Skeletal muscle satellite cell (primary cell): ENCODE measurements at regions not wholly inside any gene's neighbourhood (a gene's known extent, or its start where the extent isn't known, plus 50 kb on each side); places are given as distances from the start of the nearest gene placed in this dataset.

Source experiments
- H3K27me3 ChIP-seq: 2 replicates; pipeline ENCODE4 v1.7.0; 2013; ENCODE audit warnings: low read length; ENCODE audit not compliant: control insufficient read depth, insufficient read depth
- H3K36me3 ChIP-seq: 2 replicates; pipeline ENCODE4 v1.7.0; 2013; ENCODE audit warnings: mild to moderate bottlenecking, control low read depth, low read length; ENCODE audit not compliant: insufficient read depth
- H3K4me1 ChIP-seq: 2 replicates; pipeline ENCODE4 v1.7.0; 2013; ENCODE audit warnings: low read length; ENCODE audit not compliant: control insufficient read depth, insufficient read depth
- H3K4me2 ChIP-seq: 2 replicates; pipeline ENCODE4 v1.7.0; 2013; ENCODE audit warnings: mild to moderate bottlenecking, low read length
- H3K4me3 ChIP-seq: 2 replicates; pipeline ENCODE4 v1.7.0; 2013; ENCODE audit warnings: low read length
- H3K9ac ChIP-seq: 2 replicates; pipeline ENCODE4 v1.7.0; 2013; ENCODE audit warnings: mild to moderate bottlenecking, low read depth, low read length, moderate library complexity
- H3K9me3 ChIP-seq: replicated peaks from 2 replicates; pipeline ENCODE4 v1.7.0; 2013; ENCODE audit warnings: mild to moderate bottlenecking, control low read depth, low read length

DNA sequence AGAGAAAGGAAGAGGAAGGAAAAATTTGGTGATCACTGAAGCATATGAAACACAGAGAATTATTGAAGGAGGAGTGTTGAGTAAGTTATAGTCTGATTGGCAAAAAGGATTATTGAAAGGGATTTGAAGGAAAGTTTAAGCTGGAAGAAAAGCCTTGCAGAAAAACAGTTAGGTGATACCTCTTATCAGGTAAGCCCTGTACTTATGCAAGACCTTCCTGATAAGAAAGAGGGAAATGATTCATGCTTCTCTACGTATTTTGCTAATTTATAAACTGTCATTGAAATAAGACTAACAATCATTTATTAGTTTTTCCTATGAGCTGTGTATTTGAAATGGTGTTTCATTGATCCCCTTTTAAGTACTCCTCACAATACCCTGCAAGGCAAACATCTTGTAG, 793.9 kb upstream of the NRXN1 start:
- Histone ChIP-seq H3K36me3 (no peaks in the 10 kb centered on the region), H3K27me3 (no peaks in the 10 kb centered on the region), H3K9me3 (no peaks in the 10 kb centered on the region), H3K4me3 (no peak overlapping the region), H3K4me2 (no peak overlapping the region), H3K4me1 (no peaks in the 10 kb centered on the region), H3K9ac (no peak overlapping the region)

DNA sequence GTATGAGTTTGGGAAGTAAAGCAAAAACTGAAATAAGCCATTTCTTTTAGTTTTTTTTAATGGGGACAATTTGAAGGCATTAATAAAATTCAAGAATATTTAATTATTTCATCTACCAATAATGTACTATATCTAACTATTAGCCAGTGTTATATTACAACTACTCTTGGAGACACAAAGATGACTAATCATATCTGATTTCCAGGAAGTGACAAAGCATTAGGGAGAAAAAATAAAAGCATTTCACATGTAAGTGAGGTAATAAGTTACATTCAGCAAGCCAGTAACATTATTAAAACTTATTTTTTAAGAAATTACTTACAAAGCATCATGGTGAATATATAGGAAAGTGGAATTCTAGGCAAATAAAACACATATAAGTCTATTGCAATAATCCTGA, 781.3 kb upstream of the NRXN1 start:
- no peak overlapping the region for H3K9ac ChIP-seq
- no peak overlapping the region for H3K4me3 ChIP-seq

GRCh38 chr2:51812138-51812866, 780.4 kb upstream of the NRXN1 start:
- H3K4me2 ChIP-seq: peak overlapping the region; percentile 45
- H3K27me3 ChIP-seq: no peaks in the 10 kb centered on the region
- H3K36me3 ChIP-seq: no peaks in the 10 kb centered on the region
- H3K9me3 ChIP-seq: no peaks in the 10 kb centered on the region
- H3K9ac ChIP-seq: no peak overlapping the region
- peaks cover 21% of the 10 kb centered on the region for H3K4me1 ChIP-seq
- H3K4me3 ChIP-seq: no peak overlapping the region

More for the DNA sequence above, 781.3 kb upstream of the NRXN1 start:
- Histone ChIP-seq H3K27me3 (no peaks in the 10 kb centered on the region), H3K36me3 (no peaks in the 10 kb centered on the region), H3K4me1 (peaks cover 21% of the 10 kb centered on the region), H3K9me3 (no peaks in the 10 kb centered on the region), H3K4me2 (peak overlapping the region; percentile 45)

GRCh38 chr2:51810197-51810596, 778.3 kb upstream of the NRXN1 start:
- Histone ChIP-seq H3K36me3 (no peaks in the 10 kb centered on the region), H3K4me2 (no peak overlapping the region), H3K9me3 (no peaks in the 10 kb centered on the region), H3K4me3 (no peak overlapping the region), H3K27me3 (no peaks in the 10 kb centered on the region), H3K9ac (no peak overlapping the region), H3K4me1 (peaks cover 21% of the 10 kb centered on the region)

DNA sequence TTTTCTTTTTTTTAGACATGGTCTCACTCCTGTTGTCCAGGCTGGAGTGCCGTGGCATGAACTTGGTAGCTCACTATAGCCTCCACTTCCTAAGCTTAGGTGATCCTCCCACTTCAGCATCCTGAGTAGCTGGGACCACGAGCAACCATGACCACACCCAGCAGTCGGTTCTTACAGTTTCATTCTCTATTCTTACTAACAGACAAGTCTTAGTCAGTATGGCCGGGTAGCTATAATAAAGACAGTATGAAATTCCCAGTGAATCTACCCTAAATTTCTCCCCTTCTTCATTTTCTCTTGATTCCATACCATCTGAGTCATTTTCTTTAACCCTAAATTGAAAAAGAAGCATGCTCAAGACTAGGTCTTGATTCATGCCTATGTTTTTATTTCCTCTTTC, 775.3 kb upstream of the NRXN1 start:
- peaks cover 5% of the 10 kb centered on the region for H3K4me1 ChIP-seq
- no peak overlapping the region for H3K4me3 ChIP-seq
- no peak overlapping the region for H3K9ac ChIP-seq
- no peak overlapping the region for H3K4me2 ChIP-seq
- H3K36me3 ChIP-seq: no peaks in the 10 kb centered on the region
- H3K27me3 ChIP-seq: no peaks in the 10 kb centered on the region
- H3K9me3 ChIP-seq: no peaks in the 10 kb centered on the region

- H3K27me3 ChIP-seq: no peaks in the 10 kb centered on the region
- no peaks in the 10 kb centered on the region for H3K36me3 ChIP-seq
- no peak overlapping the region for H3K4me2 ChIP-seq
- no peak overlapping the region for H3K4me3 ChIP-seq
- peaks cover 6% of the 10 kb centered on the region for H3K9me3 ChIP-seq
- H3K9ac ChIP-seq: no peak overlapping the region
- no peaks in the 10 kb centered on the region for H3K4me1 ChIP-seq
Measured at GRCh38 chr2:51795248-51795888, 763.4 kb upstream of the NRXN1 start.

DNA sequence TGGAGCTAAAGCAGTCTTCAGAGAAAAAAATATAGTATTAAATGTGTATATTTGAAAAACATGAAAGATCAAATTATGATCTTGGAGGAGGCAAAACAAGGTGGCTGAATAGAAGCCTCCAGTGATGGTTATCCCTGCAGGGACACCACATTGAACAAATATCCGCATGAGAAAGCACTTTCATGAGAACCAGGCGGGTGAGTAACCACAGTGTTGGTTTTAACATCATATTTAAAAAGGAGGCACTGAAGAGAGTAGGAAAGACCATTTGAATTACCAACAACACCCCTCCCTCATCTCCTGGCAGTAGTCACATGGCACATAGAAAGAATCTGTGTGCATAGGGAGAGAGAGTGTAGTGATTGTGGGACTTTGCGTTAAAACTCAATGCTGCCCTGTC, 759.6 kb upstream of the NRXN1 start:
- H3K4me1 ChIP-seq: no peaks in the 10 kb centered on the region
- no peak overlapping the region for H3K9ac ChIP-seq

GRCh38 chr2:51790854-51791253, 758.9 kb upstream of the NRXN1 start:
- no peak overlapping the region for H3K4me3 ChIP-seq
- H3K36me3 ChIP-seq: no peaks in the 10 kb centered on the region
- no peaks in the 10 kb centered on the region for H3K27me3 ChIP-seq
- H3K9me3 ChIP-seq: peaks cover 6% of the 10 kb centered on the region
- H3K4me2 ChIP-seq: no peak overlapping the region
- H3K4me1 ChIP-seq: no peaks in the 10 kb centered on the region
- no peak overlapping the region for H3K9ac ChIP-seq

More for the DNA sequence above, 759.6 kb upstream of the NRXN1 start:
- Histone ChIP-seq H3K4me2 (no peak overlapping the region), H3K27me3 (no peaks in the 10 kb centered on the region), H3K36me3 (no peaks in the 10 kb centered on the region), H3K9me3 (peaks cover 6% of the 10 kb centered on the region), H3K4me3 (no peak overlapping the region)

- no peaks in the 10 kb centered on the region for H3K27me3 ChIP-seq
- no peaks in the 10 kb centered on the region for H3K4me1 ChIP-seq
- no peak overlapping the region for H3K9ac ChIP-seq
- H3K9me3 ChIP-seq: peaks cover 6% of the 10 kb centered on the region
- H3K4me2 ChIP-seq: no peak overlapping the region
- H3K36me3 ChIP-seq: no peaks in the 10 kb centered on the region
- no peak overlapping the region for H3K4me3 ChIP-seq
Measured at GRCh38 chr2:51789918-51790317, 758.0 kb upstream of the NRXN1 start.

DNA sequence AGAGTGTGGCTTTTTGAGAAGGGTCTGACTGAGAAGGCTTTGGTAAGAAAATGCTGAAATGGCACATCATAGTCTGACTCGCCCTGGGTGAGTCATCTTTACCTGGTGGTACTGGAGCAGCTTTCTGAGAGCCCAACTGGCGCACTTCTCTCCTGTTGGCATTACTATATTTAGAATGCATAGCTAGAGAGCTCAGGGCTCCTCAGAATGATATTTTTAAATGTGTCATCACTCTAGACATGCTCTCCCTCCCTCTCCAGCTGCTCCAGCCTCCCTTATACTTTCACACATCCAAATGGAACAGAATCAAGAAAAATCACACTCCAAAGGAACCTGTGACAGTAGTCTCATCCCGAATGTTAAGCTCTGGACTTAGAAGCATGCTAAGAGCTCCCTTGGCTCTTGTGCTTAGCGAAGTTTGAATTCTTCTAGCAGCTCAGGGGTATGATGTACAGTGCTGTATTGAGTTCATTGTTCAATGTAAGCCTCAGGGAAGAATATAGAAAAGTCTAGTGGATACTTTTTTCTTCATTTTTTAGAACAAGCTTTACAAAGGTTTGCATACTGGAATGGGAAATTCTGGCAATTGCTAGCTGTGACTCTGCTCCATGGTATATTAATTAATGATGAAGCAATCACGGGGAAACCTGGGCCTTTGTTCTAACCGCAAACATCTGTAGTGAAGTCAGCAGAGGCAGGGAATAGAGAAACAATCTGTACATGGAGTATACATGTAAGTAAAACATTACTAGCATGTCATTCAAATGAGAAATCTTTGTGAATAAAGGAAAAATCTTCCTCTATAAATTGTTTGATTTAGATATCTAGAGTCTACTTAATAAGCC, 751.2 kb upstream of the NRXN1 start:
- Histone ChIP-seq H3K9ac (no peak overlapping the region), H3K4me2 (no peak overlapping the region), H3K4me3 (no peak overlapping the region), H3K4me1 (no peaks in the 10 kb centered on the region), H3K27me3 (no peaks in the 10 kb centered on the region), H3K36me3 (no peaks in the 10 kb centered on the region), H3K9me3 (no peaks in the 10 kb centered on the region)

- Histone ChIP-seq H3K9ac (no peak overlapping the region), H3K27me3 (no peaks in the 10 kb centered on the region), H3K9me3 (no peaks in the 10 kb centered on the region), H3K4me3 (no peak overlapping the region), H3K36me3 (no peaks in the 10 kb centered on the region), H3K4me1 (no peaks in the 10 kb centered on the region), H3K4me2 (no peak overlapping the region)
Measured at GRCh38 chr2:51781691-51782090, 749.8 kb upstream of the NRXN1 start.
